NCI-H460 (cell line): ENCODE measurements at regions not wholly inside any gene's neighbourhood (a gene's known extent, or its start where the extent isn't known, plus 50 kb on each side); places are given as distances from the start of the nearest gene placed in this dataset.

Source experiments
- DNase-seq: peaks from one replicate; pipeline ENCODE4 v3.0.0-alpha.2; 2016; ENCODE audit warnings: low read depth; ENCODE audit errors: extremely low read depth

DNA sequence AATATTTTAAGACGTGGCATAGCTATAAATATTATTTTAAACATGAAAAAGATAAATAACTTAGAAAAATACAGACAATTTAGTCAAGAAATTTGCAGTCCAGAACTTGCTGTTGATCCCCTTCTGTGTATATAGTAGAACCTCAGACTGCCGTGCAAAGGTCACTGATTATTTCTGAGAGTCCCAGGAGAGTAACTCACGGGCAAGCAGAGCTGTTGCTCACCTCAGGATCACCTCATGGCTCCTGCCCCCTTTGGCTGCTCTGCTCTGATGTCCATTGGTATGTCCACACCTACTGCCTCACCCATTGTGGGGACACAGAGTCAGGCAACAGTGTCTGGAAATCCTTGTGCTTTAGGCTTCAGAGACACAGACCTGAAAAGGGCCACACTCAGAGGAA is 392.9 kb upstream of the CELF4 start:
- no peak for DNase-seq

DNA sequence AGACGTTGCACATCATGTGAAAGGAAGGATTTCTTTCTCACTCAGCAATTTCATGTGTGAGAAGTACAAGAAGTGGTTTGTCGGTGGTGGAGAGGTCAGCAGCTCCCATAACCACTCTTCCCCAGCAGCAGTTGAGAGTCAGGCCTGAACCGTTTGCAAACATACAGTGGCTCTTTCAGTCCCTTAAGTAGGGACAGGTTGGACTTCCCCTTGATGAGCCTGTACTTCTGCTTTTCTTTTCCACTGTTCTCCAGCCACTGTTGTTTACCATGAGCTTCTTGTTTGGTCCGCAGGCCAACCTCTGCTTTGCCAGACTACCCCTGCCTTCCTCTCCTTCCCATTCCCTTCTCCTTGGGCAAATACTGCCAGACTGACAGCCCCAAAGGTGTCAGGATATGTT is 391.3 kb upstream of the CELF4 start:
- no peak for DNase-seq

DNA sequence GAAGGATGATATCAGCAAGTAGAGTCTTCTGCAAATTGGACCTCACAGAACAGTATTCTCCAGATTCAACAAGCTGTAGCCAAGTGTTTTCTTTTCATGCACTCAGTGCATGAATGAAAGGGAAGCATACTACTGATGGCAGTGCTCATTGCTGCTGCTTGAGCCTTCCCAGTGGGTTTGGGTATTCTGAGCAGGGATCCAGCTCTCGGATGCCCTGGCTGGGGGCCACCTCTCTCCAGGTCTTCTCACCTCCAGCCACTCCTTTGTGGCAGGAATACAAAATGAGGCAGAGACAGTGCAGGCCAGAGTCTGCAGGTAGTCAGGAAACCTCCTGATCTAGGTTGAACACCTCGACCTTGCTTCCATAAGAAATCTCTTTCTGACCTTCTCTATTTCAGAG is 390.4 kb upstream of the CELF4 start:
- no peak for DNase-seq

GRCh38 chr18:37955201-37955600 is 389.6 kb upstream of the CELF4 start:
- DNase-seq: no peak

DNA sequence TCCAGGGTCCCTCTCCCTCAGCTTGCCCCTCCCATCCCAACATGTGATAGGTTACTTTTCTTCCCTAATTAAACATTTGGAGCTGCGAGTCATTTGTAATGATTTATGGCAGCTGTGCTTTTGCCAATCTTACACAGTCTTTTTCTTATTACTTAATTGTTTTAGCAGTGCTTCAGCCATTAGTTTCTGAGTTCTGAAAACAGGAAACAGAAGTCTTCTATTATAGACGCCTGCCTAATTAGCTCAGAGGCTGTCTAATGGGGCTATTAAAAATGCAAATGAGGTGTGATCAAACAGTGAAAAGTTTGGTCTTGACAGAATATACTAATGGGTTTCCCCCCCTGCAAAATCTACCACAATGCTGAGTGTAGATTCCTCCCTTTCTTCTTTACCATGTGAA is 388.3 kb upstream of the CELF4 start:
- DNase-seq: no peak

GRCh38 chr18:37948471-37948870 is 382.9 kb upstream of the CELF4 start:
- DNase-seq: no peak

DNA sequence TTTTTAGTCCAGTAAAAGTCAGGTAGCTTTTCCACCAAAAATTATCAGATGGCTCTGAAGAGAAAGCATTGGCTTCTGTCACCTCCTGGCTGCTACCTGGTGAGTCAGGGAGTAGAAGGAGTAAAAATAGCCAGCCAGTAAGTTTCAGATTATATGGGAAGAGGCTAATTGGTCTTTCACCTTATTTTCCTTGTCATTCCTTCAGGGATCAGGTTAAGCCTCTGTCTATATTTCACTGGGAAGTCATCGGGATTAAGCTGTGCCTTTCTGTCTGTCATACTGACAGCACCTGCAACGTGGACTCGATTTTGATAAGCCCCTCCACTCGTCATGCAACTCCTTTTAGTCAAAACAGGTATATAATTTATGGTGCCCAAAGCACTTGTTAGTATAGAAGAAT is 380.7 kb upstream of the CELF4 start:
- no peak for DNase-seq

- DNase-seq: no peak
These were observed 379.2 kb upstream of the CELF4 start for GRCh38 chr18:37944700-37945270.

DNA sequence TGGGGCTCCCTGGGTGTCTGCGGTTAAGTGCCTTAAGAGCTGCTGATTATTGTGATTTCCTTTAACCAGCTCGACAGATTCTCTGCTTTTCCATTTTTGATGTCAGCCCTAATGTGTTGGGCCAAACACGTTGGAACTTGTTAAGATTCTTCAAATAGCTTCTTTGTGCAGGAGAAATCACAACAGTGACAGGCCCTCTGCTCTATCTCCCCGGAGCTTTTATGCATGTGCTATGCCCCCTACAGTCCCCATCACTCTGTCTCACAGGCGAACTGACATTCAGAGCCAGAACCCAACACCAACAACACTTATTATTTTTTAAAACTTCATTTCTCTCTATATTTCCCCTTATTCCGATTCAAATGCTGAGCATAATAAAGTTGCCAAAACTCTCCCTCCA is 371.7 kb upstream of the CELF4 start:
- no peak for DNase-seq

DNA sequence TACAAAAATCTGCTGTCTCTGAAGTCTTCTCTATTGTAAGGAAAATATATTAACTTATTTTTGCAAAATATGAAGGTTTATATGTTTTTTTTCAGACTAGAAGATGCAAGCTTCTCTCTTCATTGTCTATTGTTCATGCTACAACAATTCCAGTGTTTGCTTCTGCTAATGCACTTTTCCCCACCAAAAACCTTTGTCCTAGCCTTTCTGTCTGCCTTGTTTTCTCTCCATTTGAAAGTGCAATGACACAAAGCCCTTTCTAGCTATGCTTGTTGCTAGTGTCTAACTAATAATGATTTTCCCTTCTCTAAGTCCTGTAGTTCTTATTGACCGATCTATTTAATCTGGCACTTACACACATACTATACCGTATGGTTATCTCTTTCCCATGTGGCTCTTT is 369.5 kb upstream of the CELF4 start:
- no peak for DNase-seq

GRCh38 chr18:37930640-37931039 is 365.0 kb upstream of the CELF4 start:
- no peak for DNase-seq

GRCh38 chr18:37922162-37922561 is 356.6 kb upstream of the CELF4 start:
- no peak for DNase-seq

GRCh38 chr18:37920865-37921264 is 355.3 kb upstream of the CELF4 start:
- no peak for DNase-seq

DNA sequence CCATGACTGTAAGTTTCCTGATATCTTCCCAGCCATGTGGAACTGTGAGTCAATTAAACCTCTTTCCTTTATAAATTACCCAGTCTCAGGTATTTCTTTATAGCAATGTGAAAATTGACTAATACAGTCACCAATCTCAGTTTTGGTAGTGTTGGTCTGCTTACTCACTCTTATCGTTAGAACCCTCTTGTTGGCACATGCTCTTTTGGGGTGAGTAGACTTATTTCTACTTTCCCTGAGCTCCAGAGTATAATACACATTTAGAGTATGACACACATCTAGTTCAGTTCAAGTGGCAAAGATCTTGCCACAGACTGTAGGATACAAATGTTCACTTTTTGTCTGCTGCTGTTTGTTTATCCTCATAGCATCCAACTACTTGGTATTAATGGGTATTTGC is 347.5 kb upstream of the CELF4 start:
- no peak for DNase-seq

- DNase-seq: no peak
These were observed 336.7 kb upstream of the CELF4 start for GRCh38 chr18:37902344-37902743.

DNA sequence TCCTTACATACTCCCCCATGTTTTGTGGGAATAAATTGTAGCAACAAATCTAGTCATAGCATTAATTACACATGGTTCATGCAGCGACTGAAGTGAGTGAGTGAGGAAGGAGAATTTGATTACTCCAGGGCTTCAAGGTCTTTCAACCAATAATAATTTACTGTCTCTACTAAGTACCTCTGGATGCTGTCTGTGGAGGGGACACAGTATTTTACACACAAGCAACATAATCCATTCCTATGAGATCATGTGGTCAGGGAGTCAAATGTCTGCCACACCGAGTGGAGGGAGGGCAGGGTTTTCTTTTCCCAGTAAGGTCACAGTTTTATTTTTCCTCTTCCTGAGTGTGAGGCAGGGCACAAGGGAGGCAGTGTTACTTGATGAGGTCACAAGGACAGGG is 334.7 kb upstream of the CELF4 start:
- no peak for DNase-seq

DNA sequence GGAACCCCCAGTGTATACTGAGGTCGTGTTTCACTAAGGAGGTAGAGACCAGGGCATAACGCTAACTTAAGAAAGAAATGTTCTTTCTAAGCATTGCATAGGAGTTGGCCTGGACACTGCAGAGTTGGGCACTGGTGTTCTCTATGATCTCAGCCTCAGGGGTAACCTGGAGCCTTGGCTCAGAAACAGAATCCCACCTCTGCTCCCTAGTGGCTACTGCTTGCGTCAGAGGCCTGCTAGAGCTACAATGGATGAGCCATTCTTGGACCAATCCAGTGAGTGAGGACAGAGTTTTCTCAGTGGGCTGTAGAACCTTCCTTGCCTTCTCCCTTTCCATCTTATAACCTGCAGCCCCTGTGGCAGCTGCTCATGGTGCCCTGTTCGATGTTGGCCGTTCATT is 324.4 kb upstream of the CELF4 start:
- DNase-seq: no peak

GRCh38 chr18:37874721-37875120 is 309.1 kb upstream of the CELF4 start:
- DNase-seq: no peak

DNA sequence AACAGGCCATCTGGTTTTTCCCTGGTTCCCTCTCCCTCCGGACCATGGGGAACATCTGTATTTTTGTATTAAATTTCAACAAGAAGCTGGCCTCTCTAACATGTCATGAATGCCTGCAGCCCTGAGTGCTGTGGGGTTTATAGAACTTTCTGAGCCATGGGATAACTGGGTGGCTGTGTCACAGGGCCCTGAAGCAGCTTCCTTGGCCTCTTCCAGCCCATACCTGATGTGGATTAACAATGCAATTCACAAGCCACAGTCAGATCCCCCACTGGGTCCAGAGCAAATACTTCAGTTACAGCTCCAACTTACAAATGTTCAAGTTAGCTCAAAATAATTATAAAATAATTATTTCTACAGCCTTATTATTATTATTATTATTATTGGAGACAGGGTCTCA is 307.8 kb upstream of the CELF4 start:
- DNase-seq: no peak

GRCh38 chr18:37872562-37872961 is 307.0 kb upstream of the CELF4 start:
- no peak for DNase-seq

- DNase-seq: no peak
These were observed 306.0 kb upstream of the CELF4 start for GRCh38 chr18:37871561-37871960.

- DNase-seq: no peak
These were observed 303.5 kb upstream of the CELF4 start for GRCh38 chr18:37869051-37869450.

DNA sequence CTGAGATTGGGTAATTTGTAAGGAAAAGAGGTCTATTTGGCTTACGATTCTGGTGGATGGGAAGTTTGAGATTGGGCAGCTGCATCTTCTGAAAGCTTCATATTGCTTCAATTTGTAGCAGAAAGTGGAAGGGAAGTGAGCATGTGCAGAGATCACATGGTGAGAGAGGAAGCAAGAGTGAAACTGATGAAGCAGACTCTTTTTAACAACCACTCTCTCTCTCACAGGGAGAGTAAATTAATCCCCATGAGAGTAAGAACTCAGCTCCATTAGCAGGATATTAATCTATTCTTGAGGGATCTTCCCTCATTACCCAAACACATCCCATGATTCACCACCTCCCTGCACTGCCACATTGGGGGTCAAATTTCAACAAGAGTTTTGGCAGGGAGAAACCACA is 298.5 kb upstream of the CELF4 start:
- DNase-seq: no peak

DNA sequence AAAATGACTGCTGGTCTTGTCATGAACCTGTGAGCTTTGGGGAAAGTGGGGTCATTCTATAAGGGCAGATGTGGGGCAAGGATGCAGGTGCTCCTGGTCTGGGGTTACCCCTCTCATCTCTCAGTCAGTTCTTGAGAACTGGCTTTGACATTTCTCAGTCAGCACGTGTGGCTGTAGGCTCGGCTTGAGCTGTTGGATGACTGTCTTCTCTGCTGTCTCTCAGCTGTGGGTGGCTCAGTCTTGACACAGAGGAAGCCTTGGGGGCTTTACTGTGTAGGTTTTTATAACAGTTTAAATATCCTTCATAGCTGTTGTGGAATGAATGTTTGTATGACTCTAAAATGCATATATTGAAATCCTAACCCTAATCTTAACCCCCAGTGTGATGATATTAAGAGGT is 296.4 kb upstream of the CELF4 start:
- no peak for DNase-seq
